Neural progenitor cell (in vitro differentiated cells): ENCODE measurements at regions not wholly inside any gene's neighbourhood (a gene's known extent, or its start where the extent isn't known, plus 50 kb on each side); places are given as distances from the start of the nearest gene placed in this dataset.

Source experiments
- EZH2 ChIP-seq: fragments of 200-600 bp; sonication (generic); IDR thresholded peaks from 2 replicates; pipeline ENCODE4 v1.6.1; 2017; ENCODE audit warnings: antibody characterized with exemption, mild to moderate bottlenecking, moderate library complexity
- TF ChIP-seq, protein P1 (sequence below): fragments of 200-600 bp; sonication (generic); IDR thresholded peaks from 2 replicates; pipeline ENCODE4 v1.5.1; 2017; ENCODE audit warnings: antibody characterized with exemption, mild to moderate bottlenecking

DNA sequence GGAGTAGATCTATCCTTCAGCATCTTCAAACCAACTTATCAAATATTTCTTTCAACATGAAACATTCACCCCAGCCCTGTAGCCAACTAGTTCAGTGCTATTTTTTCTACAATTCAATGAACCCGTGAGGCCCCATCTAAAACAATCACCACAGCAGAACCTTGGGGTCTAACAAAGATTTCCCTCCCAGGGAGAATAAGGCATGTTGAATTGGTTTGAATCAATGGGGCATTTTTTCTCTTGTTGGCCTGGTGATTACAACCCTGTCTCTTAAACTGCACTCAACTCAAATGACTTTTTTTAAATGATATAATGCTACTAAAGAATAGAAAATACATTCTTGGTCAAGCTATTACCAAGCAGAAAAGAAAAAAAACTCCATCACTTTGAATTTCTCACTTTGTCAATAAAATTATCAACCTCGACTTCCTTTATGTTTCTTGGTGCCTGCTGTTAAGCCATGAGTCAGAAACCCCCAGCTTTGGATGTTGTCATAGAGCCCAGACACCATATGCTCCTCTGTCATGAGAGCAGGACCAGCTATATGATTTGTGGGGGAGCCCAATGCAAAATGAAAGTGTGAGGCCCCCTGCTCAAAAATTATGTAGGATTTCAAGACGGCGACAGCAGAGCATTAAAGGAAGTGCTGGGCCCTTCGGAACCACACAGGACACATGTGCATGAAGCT, 282.4 kb downstream of the MEIS1 start:
- no peak for TF ChIP-seq EZH2
- TF ChIP-seq, protein P1, sequence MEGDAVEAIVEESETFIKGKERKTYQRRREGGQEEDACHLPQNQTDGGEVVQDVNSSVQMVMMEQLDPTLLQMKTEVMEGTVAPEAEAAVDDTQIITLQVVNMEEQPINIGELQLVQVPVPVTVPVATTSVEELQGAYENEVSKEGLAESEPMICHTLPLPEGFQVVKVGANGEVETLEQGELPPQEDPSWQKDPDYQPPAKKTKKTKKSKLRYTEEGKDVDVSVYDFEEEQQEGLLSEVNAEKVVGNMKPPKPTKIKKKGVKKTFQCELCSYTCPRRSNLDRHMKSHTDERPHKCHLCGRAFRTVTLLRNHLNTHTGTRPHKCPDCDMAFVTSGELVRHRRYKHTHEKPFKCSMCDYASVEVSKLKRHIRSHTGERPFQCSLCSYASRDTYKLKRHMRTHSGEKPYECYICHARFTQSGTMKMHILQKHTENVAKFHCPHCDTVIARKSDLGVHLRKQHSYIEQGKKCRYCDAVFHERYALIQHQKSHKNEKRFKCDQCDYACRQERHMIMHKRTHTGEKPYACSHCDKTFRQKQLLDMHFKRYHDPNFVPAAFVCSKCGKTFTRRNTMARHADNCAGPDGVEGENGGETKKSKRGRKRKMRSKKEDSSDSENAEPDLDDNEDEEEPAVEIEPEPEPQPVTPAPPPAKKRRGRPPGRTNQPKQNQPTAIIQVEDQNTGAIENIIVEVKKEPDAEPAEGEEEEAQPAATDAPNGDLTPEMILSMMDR, result no peak
